SJSA1 (cell line): ENCODE measurements at regions not wholly inside any gene's neighbourhood (a gene's known extent, or its start where the extent isn't known, plus 50 kb on each side); places are given as distances from the start of the nearest gene placed in this dataset.
"Not testable (repeated sequence)": the region's sequence is repeated elsewhere in the genome, so short reads cannot be mapped to it uniquely, and the experiment has no call there.

Experiments used
- DNase-seq, 2 experiments: peaks; one replicate each; pipeline ENCODE4 v3.0.0-alpha.2; 2015 to 2020; ENCODE audit warnings: low spot score in 2 of 2, low read depth in 1 of 2
- H3K27ac ChIP-seq: fragments of 250-450 bp; sonication (Bioruptor Pico); 2 replicates; pipeline ENCODE4 v1.5.1; 2020; ENCODE audit warnings: mild to moderate bottlenecking, moderate library complexity
- H3K27me3 ChIP-seq: fragments of 250-450 bp; sonication (Bioruptor Pico); replicated peaks from 2 replicates; pipeline ENCODE4 v1.5.1; 2020; ENCODE audit warnings: mild to moderate bottlenecking, moderate library complexity
- H3K36me3 ChIP-seq: fragments of 250-450 bp; sonication (Bioruptor Pico); 2 replicates; pipeline ENCODE4 v1.5.1; 2020; ENCODE audit warnings: mild to moderate bottlenecking
- H3K4me1 ChIP-seq: fragments of 250-450 bp; sonication (Bioruptor Pico); replicated peaks from 2 replicates; pipeline ENCODE4 v1.6.1; 2021; ENCODE audit warnings: mild to moderate bottlenecking
- H3K4me3 ChIP-seq: fragments of 250-450 bp; sonication (Bioruptor Pico); 2 replicates; pipeline ENCODE4 v1.5.1; 2020; ENCODE audit warnings: mild to moderate bottlenecking
- H3K9me3 ChIP-seq: fragments of 250-450 bp; sonication (Bioruptor Pico); replicated peaks from 2 replicates; pipeline ENCODE4 v1.5.1; 2020; ENCODE audit warnings: mild to moderate bottlenecking

DNA sequence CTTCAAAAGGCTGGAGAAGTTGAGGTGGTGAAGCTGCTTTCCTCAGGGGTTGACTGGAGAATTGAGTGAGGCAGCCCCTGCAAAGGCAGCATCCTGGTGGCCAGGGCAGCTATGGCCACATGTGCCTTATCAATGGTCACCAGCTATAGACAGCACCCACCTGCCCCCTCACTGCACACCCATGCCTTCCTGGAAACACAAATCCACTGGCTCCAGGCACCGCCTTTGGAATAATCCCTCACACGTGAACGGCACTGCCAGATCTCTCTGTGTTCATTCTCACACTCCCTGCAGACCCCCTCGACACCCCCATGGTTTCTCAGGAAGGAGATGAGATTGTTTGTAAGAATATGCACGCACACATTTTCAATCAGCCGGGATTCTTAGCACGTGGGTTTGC is 1297.8 kb downstream of the TBC1D22A start:
- Histone ChIP-seq H3K4me3 (no peak overlapping the region), H3K36me3 (no peaks in the 10 kb centered on the region), H3K9me3 (no peaks in the 10 kb centered on the region), H3K27ac (no peak overlapping the region), H3K27me3 (0 out of 2 replicates have a peak, but pooled peaks cover 5% of the 10 kb centered on the region), H3K4me1 (no peaks in the 10 kb centered on the region)
- DNase-seq = no peak

GRCh38 chr22:48059521-48059920 is 1297.1 kb downstream of the TBC1D22A start:
- H3K4me1 ChIP-seq, H3K27me3 ChIP-seq, H3K9me3 ChIP-seq, DNase-seq, H3K36me3 ChIP-seq, H3K4me3 ChIP-seq, H3K27ac ChIP-seq: not testable (repeated sequence)

GRCh38 chr22:48057116-48057835 is 1294.8 kb downstream of the TBC1D22A start:
- DNase-seq = no peak
- Histone ChIP-seq H3K4me3 (no peak overlapping the region), H3K4me1 (no peaks in the 10 kb centered on the region), H3K36me3 (no peaks in the 10 kb centered on the region), H3K27me3 (0 out of 2 replicates have a peak, but pooled peaks cover 9% of the 10 kb centered on the region), H3K9me3 (no peaks in the 10 kb centered on the region), H3K27ac (no peak overlapping the region)

DNA sequence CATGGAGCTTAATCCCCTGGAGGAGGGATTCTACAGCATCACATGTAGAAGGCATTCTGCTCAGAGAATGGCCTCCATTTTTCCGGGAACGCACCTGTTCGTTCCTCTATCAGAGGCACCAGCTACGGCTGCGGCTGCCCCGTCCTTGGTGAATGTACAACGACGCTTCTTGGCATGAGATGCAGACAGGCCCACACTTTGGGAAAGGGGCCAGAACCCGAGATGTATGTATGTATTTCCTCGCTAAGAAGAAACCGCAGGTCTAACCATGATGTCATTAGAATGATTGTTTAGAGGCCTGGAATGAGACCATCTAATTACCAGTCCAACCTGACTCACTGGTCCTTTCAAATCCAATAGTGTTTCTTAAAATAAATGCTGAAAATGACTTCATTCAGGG is 1293.4 kb downstream of the TBC1D22A start:
- no peak overlapping the region for H3K27ac ChIP-seq
- peak in 1 of 2 experiments; percentile 31 for DNase-seq
- no peaks in the 10 kb centered on the region for H3K36me3 ChIP-seq
- no peaks in the 10 kb centered on the region for H3K9me3 ChIP-seq
- 0 out of 2 replicates have a peak, but pooled peaks cover 5% of the 10 kb centered on the region for H3K27me3 ChIP-seq
- no peak overlapping the region for H3K4me3 ChIP-seq
- H3K4me1 ChIP-seq = no peaks in the 10 kb centered on the region

GRCh38 chr22:48055185-48055584 is 1292.7 kb downstream of the TBC1D22A start:
- no peak for DNase-seq
- Histone ChIP-seq H3K36me3 (no peaks in the 10 kb centered on the region), H3K4me1 (no peaks in the 10 kb centered on the region), H3K27me3 (0 out of 2 replicates have a peak, but pooled peaks cover 5% of the 10 kb centered on the region), H3K9me3 (no peaks in the 10 kb centered on the region), H3K27ac (no peak overlapping the region), H3K4me3 (no peak overlapping the region)

- H3K36me3 ChIP-seq = no peaks in the 10 kb centered on the region
- H3K27me3 ChIP-seq = 0 out of 2 replicates have a peak, but pooled peaks cover 5% of the 10 kb centered on the region
- H3K4me1 ChIP-seq = no peaks in the 10 kb centered on the region
- DNase-seq = peak in 1 of 2 experiments; percentile 18
- no peaks in the 10 kb centered on the region for H3K9me3 ChIP-seq
- H3K27ac ChIP-seq = no peak overlapping the region
- no peak overlapping the region for H3K4me3 ChIP-seq
These were observed 1292.1 kb downstream of the TBC1D22A start for GRCh38 chr22:48054596-48054995.

DNA sequence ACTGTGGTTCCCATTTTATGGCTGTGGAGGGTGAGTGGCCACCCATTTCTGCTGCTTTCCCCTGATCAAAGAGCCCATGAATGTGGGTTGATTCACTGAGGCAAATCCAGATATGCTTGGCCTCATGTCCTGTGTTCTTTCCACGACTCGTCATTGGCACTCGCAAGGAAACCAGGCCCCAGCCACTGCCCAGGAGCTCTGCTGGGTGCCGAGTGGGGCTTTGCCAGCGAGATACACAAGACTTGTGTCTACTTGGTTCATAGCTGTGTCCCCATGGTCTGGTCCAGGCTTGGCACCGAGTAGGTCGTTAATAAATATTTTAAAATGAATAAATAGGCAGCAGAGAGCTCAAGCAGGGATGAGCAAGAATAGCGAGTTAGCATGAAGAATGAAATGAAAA is 1291.5 kb downstream of the TBC1D22A start:
- DNase-seq = peak in 1 of 2 experiments; percentile 22
- H3K4me3 ChIP-seq = no peak overlapping the region
- H3K4me1 ChIP-seq = no peaks in the 10 kb centered on the region
- no peak overlapping the region for H3K27ac ChIP-seq
- H3K27me3 ChIP-seq = 0 out of 2 replicates have a peak, but pooled peaks cover 5% of the 10 kb centered on the region
- no peaks in the 10 kb centered on the region for H3K9me3 ChIP-seq
- H3K36me3 ChIP-seq = no peaks in the 10 kb centered on the region

GRCh38 chr22:48053486-48053885 is 1291.0 kb downstream of the TBC1D22A start:
- Histone ChIP-seq H3K4me1 (no peaks in the 10 kb centered on the region), H3K27ac (no peak overlapping the region), H3K27me3 (0 out of 2 replicates have a peak, but pooled peaks cover 5% of the 10 kb centered on the region), H3K4me3 (no peak overlapping the region), H3K36me3 (no peaks in the 10 kb centered on the region), H3K9me3 (no peaks in the 10 kb centered on the region)
- peak in 1 of 2 experiments; percentile 25 for DNase-seq

- no peak overlapping the region for H3K27ac ChIP-seq
- no peaks in the 10 kb centered on the region for H3K36me3 ChIP-seq
- H3K4me3 ChIP-seq = no peak overlapping the region
- 0 out of 2 replicates have a peak, but pooled peaks cover 5% of the 10 kb centered on the region for H3K27me3 ChIP-seq
- no peaks in the 10 kb centered on the region for H3K4me1 ChIP-seq
- peak in 1 of 2 experiments; percentile 25 for DNase-seq
- no peaks in the 10 kb centered on the region for H3K9me3 ChIP-seq
These were observed 1290.1 kb downstream of the TBC1D22A start for GRCh38 chr22:48052621-48052890.

- H3K4me3 ChIP-seq = no peak overlapping the region
- peak in 1 of 2 experiments; percentile 29 for DNase-seq
These were observed 1289.6 kb downstream of the TBC1D22A start for GRCh38 chr22:48051796-48052620.

GRCh38 chr22:48050836-48051235 is 1288.4 kb downstream of the TBC1D22A start:
- Histone ChIP-seq H3K27me3 (0 out of 2 replicates have a peak, but pooled peaks cover 5% of the 10 kb centered on the region), H3K36me3 (no peaks in the 10 kb centered on the region), H3K27ac (no peak overlapping the region), H3K4me1 (no peaks in the 10 kb centered on the region), H3K9me3 (no peaks in the 10 kb centered on the region), H3K4me3 (no peak overlapping the region)
- peak in 1 of 2 experiments; percentile 15 for DNase-seq

More at GRCh38 chr22:48051796-48052620, 1289.6 kb downstream of the TBC1D22A start:
- no peaks in the 10 kb centered on the region for H3K9me3 ChIP-seq
- no peaks in the 10 kb centered on the region for H3K4me1 ChIP-seq
- 0 out of 2 replicates have a peak, but pooled peaks cover 5% of the 10 kb centered on the region for H3K27me3 ChIP-seq
- no peaks in the 10 kb centered on the region for H3K36me3 ChIP-seq
- H3K27ac ChIP-seq = no peak overlapping the region

- DNase-seq = no peak
- no peaks in the 10 kb centered on the region for H3K36me3 ChIP-seq
- H3K27me3 ChIP-seq = peaks cover 7% of the 10 kb centered on the region; the same call in 1 of the 2 replicates
- H3K4me3 ChIP-seq = no peak overlapping the region
- H3K27ac ChIP-seq = no peak overlapping the region
- H3K9me3 ChIP-seq = no peaks in the 10 kb centered on the region
- no peaks in the 10 kb centered on the region for H3K4me1 ChIP-seq
These were observed 1286.7 kb downstream of the TBC1D22A start for GRCh38 chr22:48049116-48049515.

DNA sequence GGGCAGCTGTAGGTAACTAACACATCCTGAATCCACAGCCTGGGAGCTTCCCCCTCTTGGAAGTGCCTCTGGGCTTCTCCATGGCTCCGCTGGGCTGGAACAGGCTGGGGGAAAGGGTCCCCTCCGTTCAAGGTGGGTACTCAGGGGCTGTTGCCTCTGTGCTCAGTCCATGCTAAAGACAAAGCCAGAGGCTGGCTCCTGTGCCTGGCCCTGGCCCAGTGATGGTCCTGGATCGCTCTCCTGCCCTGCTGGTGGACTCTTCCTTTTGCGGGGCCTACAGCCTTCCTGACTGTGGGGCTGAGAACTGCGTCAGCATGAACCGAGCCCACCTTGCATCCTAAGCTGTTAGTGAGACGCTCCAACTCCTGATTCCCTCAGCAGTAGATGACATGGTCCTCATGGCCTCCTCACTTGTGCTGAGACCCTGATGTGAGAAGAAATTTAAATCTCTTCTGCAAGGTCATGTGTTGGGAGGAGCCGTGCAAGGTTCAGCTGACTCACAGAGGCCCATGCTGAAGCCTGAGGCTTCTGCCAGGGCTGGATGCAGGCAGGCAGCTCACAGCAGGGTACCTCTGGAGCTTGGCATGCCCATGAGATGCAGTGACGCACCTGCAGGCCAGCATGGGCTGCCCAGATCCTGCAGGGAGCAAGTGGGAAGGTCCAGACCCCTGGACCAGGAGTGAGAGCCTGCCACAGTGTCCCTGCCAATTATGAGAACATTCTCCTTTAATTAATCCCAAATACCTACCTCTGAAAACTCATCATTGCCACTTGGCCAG is 1285.5 kb downstream of the TBC1D22A start:
- no peaks in the 10 kb centered on the region for H3K4me1 ChIP-seq
- H3K27ac ChIP-seq = no peak overlapping the region
- H3K27me3 ChIP-seq = peaks cover 2% of the 10 kb centered on the region; the same call in 1 of the 2 replicates
- no peaks in the 10 kb centered on the region for H3K36me3 ChIP-seq
- no peaks in the 10 kb centered on the region for H3K9me3 ChIP-seq
- no peak overlapping the region for H3K4me3 ChIP-seq
- DNase-seq = no peak
